Prostate gland (tissue), 2 donors: ENCODE measurements at regions not wholly inside any gene's neighbourhood (a gene's known extent, or its start where the extent isn't known, plus 50 kb on each side); places are given as distances from the start of the nearest gene placed in this dataset.
"Not testable (repeated sequence)": the region's sequence is repeated elsewhere in the genome, so short reads cannot be mapped to it uniquely, and the experiment has no call there.

Experiments used
- DNase-seq: peaks from one replicate; pipeline ENCODE4 v3.0.0-alpha.2; 2019; ENCODE audit warnings: low spot score
- H3K27ac ChIP-seq, 2 donors: fragments of 200-600 bp; sonication (generic); 2 replicates each; pipeline ENCODE4 v1.5.1; 2017 to 2019
- H3K27me3 ChIP-seq: fragments of 200-600 bp; sonication (generic); replicated peaks from 2 replicates; pipeline ENCODE4 v1.5.1; 2019; ENCODE audit not compliant: insufficient read depth
- H3K36me3 ChIP-seq, 2 donors: fragments of 200-600 bp; sonication (generic); 1 replicate in 1 of 2; 2 replicates in 1 of 2; pipeline versions ENCODE4 v1.5.1 to v1.8.1; 2017 to 2019
- H3K4me1 ChIP-seq: fragments of 200-600 bp; sonication (generic); replicated peaks from 2 replicates; pipeline ENCODE4 v1.5.1; 2019
- H3K4me3 ChIP-seq, 2 donors: fragments of 200-600 bp; sonication (generic); 2 replicates each; pipeline ENCODE4 v1.5.1; 2017 to 2019
- H3K9me3 ChIP-seq: fragments of 200-600 bp; sonication (generic); 2 replicates; pipeline ENCODE4 v1.5.1; 2017
- CTCF ChIP-seq, 4 experiments: fragments of 200-600 bp in 2 of 4; fragments of 450-650 bp in 2 of 4; sonication (generic) in 2 of 4; IDR thresholded peaks; 1 replicate in 3 of 4; 2 replicates in 1 of 4; pipeline ENCODE4 v1.5.1; 2016 to 2019; ENCODE audit warnings: antibody characterized with exemption in 4 of 4, mild to moderate bottlenecking in 2 of 4, moderate library complexity in 2 of 4
- POLR2A ChIP-seq: fragments of 450-650 bp; IDR thresholded peaks from one replicate; pipeline ENCODE4 v1.6.1; 2016; ENCODE audit warnings: antibody characterized with exemption, mild to moderate bottlenecking
- POLR2AphosphoS5 ChIP-seq: sonication (generic); formaldehyde crosslinking; IDR thresholded peaks from one replicate; pipeline ENCODE4 v1.6.1; 2017; ENCODE audit warnings: antibody characterized with exemption
- WGBS: methylation state at CpG from one replicate; pipeline ENCODE4 v1.1.5; 2018; 5-methylcytosine and 5-hydroxymethylcytosine counted together
- intact Hi-C: fragments of 100-400 bp; cut with DNase I; formaldehyde crosslinking; loops from one replicate; pipeline ENCODE4 v1.14.2; 2022

DNA sequence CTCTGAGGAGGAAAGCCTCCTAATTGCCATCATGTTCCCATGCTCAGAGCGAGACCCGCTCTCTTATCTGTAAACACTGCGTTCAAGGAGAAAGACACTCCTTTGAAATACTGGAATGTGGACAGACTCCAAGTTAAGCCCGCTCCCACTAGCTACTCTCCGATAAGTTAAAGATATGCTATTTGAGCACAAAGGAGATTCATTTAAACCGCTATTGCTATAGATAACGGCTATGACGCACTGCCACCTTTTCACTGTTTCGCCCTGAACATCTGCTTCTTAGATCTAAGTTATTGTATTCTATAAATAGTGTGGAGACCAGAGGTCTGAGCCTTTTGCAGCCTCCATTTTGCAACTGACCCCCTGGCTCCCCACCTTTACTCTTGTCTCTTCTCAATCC, 82.3 kb downstream of the GPX5 start:
- Histone ChIP-seq H3K9me3 (no peaks in the 10 kb centered on the region), H3K27ac (no peak overlapping the region), H3K27me3 (peaks cover 4% of the 10 kb centered on the region), H3K4me1 (no peaks in the 10 kb centered on the region), H3K4me3 (no peak overlapping the region), H3K36me3 (no peaks in the 10 kb centered on the region)
- WGBS, result 28% methylated on average over 9 of the region's 9 CpGs
- no peak for DNase-seq
- TF ChIP-seq POLR2A, result no peak
- TF ChIP-seq POLR2AphosphoS5, result no peak
- TF ChIP-seq CTCF (IDR thresholded peaks at IDR 0.05), result no peak
- intact Hi-C loops, result no loop called here

DNA sequence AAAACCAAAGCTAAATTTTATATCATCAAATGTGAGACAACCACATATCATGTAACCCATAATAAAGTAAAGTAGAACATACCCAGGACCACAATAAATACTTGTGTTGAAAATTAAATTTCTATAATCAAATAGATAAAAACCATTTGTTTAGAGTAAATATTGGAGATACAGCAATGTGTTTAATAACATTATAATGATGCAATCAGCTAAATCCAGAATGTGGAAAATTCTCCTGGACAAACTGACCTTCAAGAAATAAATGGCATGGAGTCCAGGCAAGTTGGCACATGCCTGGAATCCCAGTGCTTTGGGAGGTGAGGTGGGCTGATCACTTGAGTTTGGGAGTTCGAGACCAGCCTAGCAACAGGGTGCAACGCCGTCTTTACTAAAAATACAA, 84.0 kb downstream of the GPX5 start:
- H3K4me1 ChIP-seq, result no peaks in the 10 kb centered on the region
- 92% methylated on average over 3 of the region's 3 CpGs for WGBS
- TF ChIP-seq POLR2A (no peak), CTCF (IDR thresholded peaks at IDR 0.05) (no peak), POLR2AphosphoS5 (no peak)
- no peaks in the 10 kb centered on the region for H3K36me3 ChIP-seq
- no peak overlapping the region for H3K27ac ChIP-seq
- H3K9me3 ChIP-seq, result no peaks in the 10 kb centered on the region
- H3K4me3 ChIP-seq, result no peak overlapping the region
- DNase-seq, result no peak
- intact Hi-C loops, result no loop called here
- H3K27me3 ChIP-seq, result peaks cover 6% of the 10 kb centered on the region

DNA sequence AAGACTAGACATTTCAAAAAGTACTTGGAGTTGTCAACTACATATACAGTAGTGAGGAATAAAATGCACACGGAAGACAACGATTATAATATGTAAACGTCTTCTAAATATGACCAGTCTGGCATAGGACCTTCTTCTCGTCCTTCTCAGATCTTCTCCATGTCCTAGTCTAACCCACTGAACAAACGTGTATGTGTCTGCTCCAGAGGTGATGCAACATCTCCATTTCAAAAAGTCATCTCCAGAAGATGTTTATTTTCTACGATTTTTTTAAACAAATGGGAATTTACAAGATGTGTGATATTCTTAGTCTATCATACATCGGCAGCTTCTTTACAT, 89.9 kb downstream of the GPX5 start:
- Histone ChIP-seq H3K27me3 (peaks cover 7% of the 10 kb centered on the region), H3K9me3 (no peaks in the 10 kb centered on the region), H3K4me1 (no peaks in the 10 kb centered on the region), H3K27ac (no peak overlapping the region), H3K36me3 (no peaks in the 10 kb centered on the region), H3K4me3 (no peak overlapping the region)
- intact Hi-C loops, result no loop called here
- TF ChIP-seq CTCF (IDR thresholded peaks at IDR 0.05), result no peak
- no peak for TF ChIP-seq POLR2AphosphoS5
- no peak for TF ChIP-seq POLR2A
- 88% methylated on average over 7 of the region's 7 CpGs for WGBS
- no peak for DNase-seq

DNA sequence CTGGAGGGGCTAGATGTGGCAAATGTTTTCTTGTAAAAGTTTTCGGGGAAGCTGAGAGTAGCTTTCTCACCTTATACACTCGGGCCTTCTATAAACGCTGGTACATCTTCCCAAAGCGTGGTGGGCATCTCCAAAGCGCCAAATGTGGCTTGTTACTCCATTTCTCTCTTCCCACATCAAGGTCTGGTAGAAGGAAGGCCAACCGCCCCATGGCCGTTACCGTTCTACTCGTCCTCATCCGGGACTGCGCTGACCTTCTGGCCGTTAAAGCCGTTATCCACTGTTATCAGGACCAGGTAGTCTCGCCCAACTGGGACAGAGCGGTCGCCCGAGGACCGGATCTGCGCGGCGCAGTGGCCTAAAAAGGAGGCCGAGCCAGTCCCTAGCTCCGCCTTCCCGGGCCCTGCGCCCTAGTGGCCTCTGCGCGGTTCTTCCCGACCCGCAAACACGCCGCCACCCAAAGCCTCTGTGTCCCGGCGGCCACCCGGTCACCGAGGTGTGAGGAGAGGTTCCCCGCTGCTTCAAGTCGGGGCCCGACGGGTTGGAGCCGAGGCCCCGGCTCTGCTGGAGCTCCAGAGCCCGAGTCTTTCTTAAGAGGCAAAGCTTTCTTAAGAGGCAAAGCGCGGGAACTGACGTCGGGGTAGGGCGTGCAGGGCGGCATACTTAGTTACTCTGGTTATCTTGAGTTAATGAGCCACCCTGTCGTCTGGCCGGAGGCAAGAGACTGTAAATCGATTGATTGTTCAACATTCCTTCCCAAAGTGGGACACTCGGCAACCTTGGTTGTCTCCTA, 90.5 kb downstream of the GPX5 start:
- no peak for DNase-seq
- peaks cover 7% of the 10 kb centered on the region for H3K27me3 ChIP-seq
- no peaks in the 10 kb centered on the region for H3K4me1 ChIP-seq
- no peak overlapping the region for H3K4me3 ChIP-seq
- 48% methylated on average over 46 of the region's 52 CpGs for WGBS
- TF ChIP-seq CTCF (IDR thresholded peaks at IDR 0.05) (no peak), POLR2A (no peak), POLR2AphosphoS5 (no peak)
- no peaks in the 10 kb centered on the region for H3K36me3 ChIP-seq
- H3K9me3 ChIP-seq, result no peaks in the 10 kb centered on the region
- intact Hi-C loops, result no loop called here
- no peak overlapping the region for H3K27ac ChIP-seq

GRCh38 chr6:28618898-28619555, 93.3 kb downstream of the GPX5 start:
- intact Hi-C loops, result no loop called here
- Histone ChIP-seq H3K4me1 (no peaks in the 10 kb centered on the region), H3K9me3 (no peaks in the 10 kb centered on the region), H3K4me3 (no peak overlapping the region), H3K27me3 (peaks cover 5% of the 10 kb centered on the region), H3K27ac (no peak overlapping the region), H3K36me3 (no peaks in the 10 kb centered on the region)
- TF ChIP-seq POLR2AphosphoS5 (no peak), POLR2A (no peak), CTCF (IDR thresholded peaks at IDR 0.05) (no peak)
- no peak for DNase-seq

DNA sequence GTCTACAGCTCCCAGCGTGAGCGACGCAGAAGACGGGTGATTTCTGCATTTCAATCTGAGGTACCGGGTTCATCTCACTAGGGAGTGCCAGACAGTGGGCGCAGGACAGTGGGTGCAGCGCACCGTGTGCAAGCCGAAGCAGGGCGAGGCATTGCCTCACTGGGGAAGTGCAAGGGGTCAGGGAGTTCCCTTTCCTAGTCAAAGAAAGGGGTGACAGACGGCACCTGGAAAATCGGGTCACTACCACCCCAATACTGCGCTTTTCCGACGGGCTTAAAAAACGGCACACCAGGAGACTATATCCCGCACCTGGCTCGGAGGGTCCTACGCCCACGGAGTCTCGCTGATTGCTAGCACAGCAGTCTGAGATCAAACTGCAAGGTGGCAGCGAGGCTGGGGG, 95.6 kb downstream of the GPX5 start:
- intact Hi-C loops, H3K4me3 ChIP-seq, DNase-seq, H3K36me3 ChIP-seq, H3K4me1 ChIP-seq, H3K27ac ChIP-seq, H3K27me3 ChIP-seq, H3K9me3 ChIP-seq: not testable (repeated sequence)
- 36% methylated on average over 20 of the region's 22 CpGs for WGBS

DNA sequence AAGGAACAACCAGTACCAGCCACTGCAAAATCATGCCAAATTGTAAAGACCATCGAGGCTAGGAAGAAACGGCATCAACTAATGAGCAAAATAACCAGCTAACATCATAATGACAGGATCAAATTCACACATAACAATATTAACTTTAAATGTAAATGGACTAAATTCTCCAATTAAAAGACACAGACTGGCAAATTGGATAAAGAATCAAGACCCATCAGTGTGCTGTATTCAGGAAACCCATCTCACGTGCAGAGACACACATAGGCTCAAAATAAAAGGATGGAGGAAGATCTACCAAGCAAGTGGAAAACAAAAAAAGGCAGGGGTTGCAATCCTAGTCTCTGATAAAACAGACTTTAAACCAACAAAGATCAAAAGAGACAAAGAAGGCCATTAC, 97.6 kb downstream of the GPX5 start:
- H3K36me3 ChIP-seq, intact Hi-C loops, H3K4me3 ChIP-seq, H3K4me1 ChIP-seq, H3K27ac ChIP-seq, H3K27me3 ChIP-seq, H3K9me3 ChIP-seq, DNase-seq: not testable (repeated sequence)
- WGBS, result 100% methylated on average over 3 of the region's 3 CpGs
